ENCODE measurements at regions not wholly inside any gene's neighbourhood (a gene's known extent, or its start where the extent isn't known, plus 50 kb on each side); places are given as distances from the start of the nearest gene placed in this dataset.

DNA sequence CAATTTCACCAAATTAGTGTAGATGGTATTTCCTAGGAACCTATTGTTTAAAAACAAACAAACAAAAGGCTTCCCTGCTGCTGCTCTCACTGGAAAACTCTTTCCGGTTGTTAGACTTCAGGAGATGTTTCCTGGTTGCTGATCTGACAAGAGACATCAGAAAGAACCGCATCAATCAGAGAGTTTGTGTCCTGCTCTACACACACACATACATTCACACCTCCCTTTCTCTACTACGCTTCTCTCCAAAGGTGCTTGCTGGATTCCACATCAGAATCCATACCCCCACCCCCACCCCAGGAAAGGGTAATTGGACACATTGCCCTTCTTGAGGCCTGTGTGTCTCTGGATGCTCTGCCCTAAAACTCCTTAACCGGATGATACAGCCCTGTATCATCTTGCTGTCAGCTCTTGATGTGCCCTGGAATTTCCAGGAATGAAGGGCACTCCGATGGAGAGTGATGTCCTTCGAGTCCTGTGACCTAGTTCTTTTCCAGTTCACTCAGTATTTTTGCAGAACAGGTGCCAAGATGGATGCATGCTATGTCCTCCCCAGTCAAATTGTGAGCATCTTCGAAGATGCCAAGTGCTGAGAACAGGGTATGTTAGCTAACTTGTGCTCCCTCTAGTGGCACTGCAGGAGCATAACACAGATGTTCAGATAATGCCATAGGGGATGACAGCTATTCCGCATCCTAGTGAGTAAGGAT lies 113.7 kb upstream of the SLC35F3 start:
- TF ChIP-seq, protein P1, sequence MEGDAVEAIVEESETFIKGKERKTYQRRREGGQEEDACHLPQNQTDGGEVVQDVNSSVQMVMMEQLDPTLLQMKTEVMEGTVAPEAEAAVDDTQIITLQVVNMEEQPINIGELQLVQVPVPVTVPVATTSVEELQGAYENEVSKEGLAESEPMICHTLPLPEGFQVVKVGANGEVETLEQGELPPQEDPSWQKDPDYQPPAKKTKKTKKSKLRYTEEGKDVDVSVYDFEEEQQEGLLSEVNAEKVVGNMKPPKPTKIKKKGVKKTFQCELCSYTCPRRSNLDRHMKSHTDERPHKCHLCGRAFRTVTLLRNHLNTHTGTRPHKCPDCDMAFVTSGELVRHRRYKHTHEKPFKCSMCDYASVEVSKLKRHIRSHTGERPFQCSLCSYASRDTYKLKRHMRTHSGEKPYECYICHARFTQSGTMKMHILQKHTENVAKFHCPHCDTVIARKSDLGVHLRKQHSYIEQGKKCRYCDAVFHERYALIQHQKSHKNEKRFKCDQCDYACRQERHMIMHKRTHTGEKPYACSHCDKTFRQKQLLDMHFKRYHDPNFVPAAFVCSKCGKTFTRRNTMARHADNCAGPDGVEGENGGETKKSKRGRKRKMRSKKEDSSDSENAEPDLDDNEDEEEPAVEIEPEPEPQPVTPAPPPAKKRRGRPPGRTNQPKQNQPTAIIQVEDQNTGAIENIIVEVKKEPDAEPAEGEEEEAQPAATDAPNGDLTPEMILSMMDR (conservative IDR thresholded peaks at IDR 0.05; ENCODE audit: low read length), result peak; percentile 92
- no peak for TF ChIP-seq EZH2phosphoT487 (IDR thresholded peaks at IDR 0.05; ENCODE audit: borderline replicate concordance, low read depth, low read length)
